ENCODE measurements at regions not wholly inside any gene's neighbourhood (a gene's known extent, or its start where the extent isn't known, plus 50 kb on each side); places are given as distances from the start of the nearest gene placed in this dataset.

GRCh38 chr10:62671104-62671503, 133.4 kb upstream of the ADO start:
- TF ChIP-seq CTCF (IDR thresholded peaks at IDR 0.05): no peak
- no peak for TF ChIP-seq POLR2A (IDR thresholded peaks at IDR 0.05)
